ENCODE measurements at regions not wholly inside any gene's neighbourhood (a gene's known extent, or its start where the extent isn't known, plus 50 kb on each side); places are given as distances from the start of the nearest gene placed in this dataset.

- DNase-seq (ENCODE audit: low read depth): no peak
- TF ChIP-seq, protein P1, sequence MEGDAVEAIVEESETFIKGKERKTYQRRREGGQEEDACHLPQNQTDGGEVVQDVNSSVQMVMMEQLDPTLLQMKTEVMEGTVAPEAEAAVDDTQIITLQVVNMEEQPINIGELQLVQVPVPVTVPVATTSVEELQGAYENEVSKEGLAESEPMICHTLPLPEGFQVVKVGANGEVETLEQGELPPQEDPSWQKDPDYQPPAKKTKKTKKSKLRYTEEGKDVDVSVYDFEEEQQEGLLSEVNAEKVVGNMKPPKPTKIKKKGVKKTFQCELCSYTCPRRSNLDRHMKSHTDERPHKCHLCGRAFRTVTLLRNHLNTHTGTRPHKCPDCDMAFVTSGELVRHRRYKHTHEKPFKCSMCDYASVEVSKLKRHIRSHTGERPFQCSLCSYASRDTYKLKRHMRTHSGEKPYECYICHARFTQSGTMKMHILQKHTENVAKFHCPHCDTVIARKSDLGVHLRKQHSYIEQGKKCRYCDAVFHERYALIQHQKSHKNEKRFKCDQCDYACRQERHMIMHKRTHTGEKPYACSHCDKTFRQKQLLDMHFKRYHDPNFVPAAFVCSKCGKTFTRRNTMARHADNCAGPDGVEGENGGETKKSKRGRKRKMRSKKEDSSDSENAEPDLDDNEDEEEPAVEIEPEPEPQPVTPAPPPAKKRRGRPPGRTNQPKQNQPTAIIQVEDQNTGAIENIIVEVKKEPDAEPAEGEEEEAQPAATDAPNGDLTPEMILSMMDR (IDR thresholded peaks at IDR 0.05; ENCODE audit: insufficient read depth, low read length): no peak
- H3K4me3 ChIP-seq (ENCODE audit: low read depth, low read length): no peak overlapping the region
These were observed 267.1 kb upstream of the CRY1 start for GRCh38 chr12:107360482-107360881.

GRCh38 chr12:107361970-107362369 is 268.6 kb upstream of the CRY1 start:
- H3K4me3 ChIP-seq (ENCODE audit: low read depth, low read length): no peak overlapping the region
- DNase-seq (ENCODE audit: low read depth): no peak
- TF ChIP-seq, protein P1 (IDR thresholded peaks at IDR 0.05; ENCODE audit: insufficient read depth, low read length): no peak

DNA sequence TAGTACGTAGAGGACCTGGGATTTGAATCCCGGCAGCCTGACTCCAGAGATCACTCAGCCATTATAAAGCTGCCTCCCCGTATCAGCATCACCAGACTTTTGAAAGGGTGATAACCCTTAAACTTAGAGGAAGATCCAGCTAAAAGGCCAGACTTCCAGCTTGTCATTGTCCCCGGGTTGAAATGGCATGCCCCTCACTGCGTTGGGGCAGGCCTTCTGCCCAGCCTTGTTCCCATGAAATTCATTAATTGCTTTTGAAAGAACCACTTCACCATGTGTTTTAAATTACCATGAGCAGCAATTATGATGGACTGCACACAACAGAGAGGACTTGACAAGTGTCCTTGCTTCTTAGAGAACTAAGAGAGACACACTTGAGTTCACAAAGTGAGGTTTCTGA is 269.6 kb upstream of the CRY1 start:
- DNase-seq (ENCODE audit: low read depth): no peak
- H3K4me3 ChIP-seq (ENCODE audit: low read depth, low read length): no peak overlapping the region
- TF ChIP-seq, protein P1 (IDR thresholded peaks at IDR 0.05; ENCODE audit: insufficient read depth, low read length): no peak

GRCh38 chr12:107364875-107365518 is 271.6 kb upstream of the CRY1 start:
- no peak for DNase-seq (ENCODE audit: low read depth)
- no peak overlapping the region for H3K4me3 ChIP-seq (ENCODE audit: low read depth, low read length)
- TF ChIP-seq, protein P1 (IDR thresholded peaks at IDR 0.05; ENCODE audit: insufficient read depth, low read length): no peak

DNA sequence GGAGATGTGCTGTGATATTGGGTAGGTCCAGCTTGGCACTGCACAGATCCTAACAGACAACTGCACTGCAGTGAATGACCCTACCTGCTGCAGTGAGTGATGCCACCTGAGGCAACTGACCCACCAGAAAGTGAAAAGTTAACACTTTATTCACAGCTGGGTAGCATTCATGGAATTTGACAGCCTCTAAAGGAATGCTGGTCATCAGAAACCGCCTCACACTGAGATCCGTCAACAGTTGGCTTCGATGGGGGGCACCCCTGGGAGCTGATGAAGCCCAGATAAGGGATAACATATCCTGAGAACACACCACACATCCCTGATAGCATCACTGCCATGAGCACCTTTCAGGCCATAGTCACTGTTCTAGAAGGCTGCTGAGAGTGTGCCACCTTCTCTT is 272.4 kb upstream of the CRY1 start:
- TF ChIP-seq, protein P1 (IDR thresholded peaks at IDR 0.05; ENCODE audit: insufficient read depth, low read length): no peak
- H3K4me3 ChIP-seq (ENCODE audit: low read depth, low read length): no peak overlapping the region
- DNase-seq (ENCODE audit: low read depth): no peak

DNA sequence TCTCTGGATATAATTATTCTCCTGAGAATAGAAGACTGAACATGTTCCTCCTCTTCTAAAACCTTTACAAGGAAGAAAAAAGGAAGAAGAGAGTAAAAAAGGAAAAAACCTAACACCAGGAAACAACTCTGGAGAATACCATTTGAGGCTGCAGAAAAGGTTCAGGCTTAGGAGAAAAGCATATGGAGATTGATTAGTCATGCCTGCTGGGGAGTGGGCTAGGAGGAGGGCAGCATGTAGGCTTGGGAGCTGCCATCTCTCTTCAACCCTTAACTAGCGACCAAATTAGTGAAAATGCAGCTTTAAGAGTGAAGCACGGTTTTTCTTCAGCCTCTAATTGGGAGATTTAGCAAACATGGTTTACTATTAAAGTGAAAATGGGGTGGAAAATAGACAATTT is 273.0 kb upstream of the CRY1 start:
- TF ChIP-seq, protein P1 (IDR thresholded peaks at IDR 0.05; ENCODE audit: insufficient read depth, low read length): no peak
- DNase-seq (ENCODE audit: low read depth): no peak
- H3K4me3 ChIP-seq (ENCODE audit: low read depth, low read length): no peak overlapping the region

DNA sequence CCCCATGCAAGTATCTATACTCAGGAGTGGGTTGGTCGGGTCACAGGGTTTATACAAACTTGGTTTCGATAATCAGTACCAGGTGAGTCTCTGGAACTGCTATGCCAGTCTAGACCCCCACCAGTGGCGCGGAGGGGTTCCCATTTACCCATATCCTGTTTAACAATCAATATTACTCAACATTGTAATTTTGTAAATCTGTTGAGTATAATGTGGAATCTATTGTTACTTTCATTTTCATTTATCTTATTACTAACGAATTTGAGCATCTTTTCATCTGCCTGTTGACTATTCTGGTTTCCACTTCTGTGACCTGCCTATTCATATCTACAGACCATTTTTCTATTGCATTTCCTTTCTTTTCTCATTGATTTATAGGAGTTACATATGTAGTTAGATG is 275.2 kb upstream of the CRY1 start:
- no peak overlapping the region for H3K4me3 ChIP-seq (ENCODE audit: low read depth, low read length)
- TF ChIP-seq, protein P1 (IDR thresholded peaks at IDR 0.05; ENCODE audit: insufficient read depth, low read length): no peak
- no peak for DNase-seq (ENCODE audit: low read depth)
